ENCODE measurements at regions not wholly inside any gene's neighbourhood (a gene's known extent, or its start where the extent isn't known, plus 50 kb on each side); places are given as distances from the start of the nearest gene placed in this dataset.

DNA sequence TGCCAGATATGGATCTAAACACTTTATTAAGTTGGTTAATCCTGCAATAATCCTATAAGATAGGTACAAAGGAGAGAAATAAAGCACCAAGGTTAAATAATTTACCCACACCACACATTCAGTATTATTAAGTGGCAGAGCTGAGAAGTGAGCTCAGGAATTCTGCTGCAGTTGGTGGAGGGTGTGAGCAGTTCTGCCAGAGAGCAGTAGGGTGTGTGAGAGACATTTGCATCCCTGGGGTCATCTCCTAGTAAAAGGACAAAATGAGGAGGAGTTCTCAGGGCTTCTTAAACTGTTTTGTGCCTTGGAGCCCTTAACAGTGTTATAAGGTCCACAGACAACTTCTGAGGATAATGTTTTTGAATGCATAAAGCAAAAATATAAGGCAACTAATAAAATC lies 484.5 kb downstream of the TAFA4 start:
- Mint-ChIP-seq H3K4me3 (no peak overlapping the region), H3K27ac (no peak overlapping the region), H3K27me3 (ENCODE audit: low read depth) (no peaks in the 10 kb centered on the region), H3K4me1 (ENCODE audit: low read depth) (no peaks in the 10 kb centered on the region), H3K9me3 (no peaks in the 10 kb centered on the region), H3K36me3 (ENCODE audit: low read depth) (peaks cover 3% of the 10 kb centered on the region)
- CTCF ChIA-PET: no interaction called here
- no peak for DNase-seq
- intact Hi-C loops (cut with micrococcal nuclease): no loop called here

DNA sequence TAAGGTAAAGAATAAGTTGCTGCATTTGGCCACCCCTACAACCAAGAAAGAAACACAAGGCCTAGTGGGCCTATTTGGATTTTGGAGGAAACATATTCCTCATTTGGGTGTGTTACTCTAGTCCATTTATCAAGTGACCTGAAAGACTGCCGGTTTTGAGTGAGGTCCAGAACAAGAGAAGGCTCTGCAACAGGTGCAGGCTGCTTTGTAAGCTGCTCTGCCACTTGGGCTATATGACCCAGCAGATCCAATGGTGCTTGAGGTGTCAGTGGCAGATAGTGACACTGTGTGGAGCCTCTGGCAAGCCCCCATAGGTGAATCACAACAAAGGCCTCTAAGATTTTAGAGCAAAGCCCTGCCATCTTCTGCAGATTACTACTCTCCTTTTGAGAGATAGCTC lies 491.3 kb downstream of the TAFA4 start:
- Mint-ChIP-seq H3K9me3 (peaks cover 2% of the 10 kb centered on the region), H3K4me1 (ENCODE audit: low read depth) (no peaks in the 10 kb centered on the region), H3K36me3 (ENCODE audit: low read depth) (no peaks in the 10 kb centered on the region), H3K4me3 (no peak overlapping the region), H3K27ac (no peak overlapping the region), H3K27me3 (ENCODE audit: low read depth) (no peaks in the 10 kb centered on the region)
- DNase-seq: no peak
- intact Hi-C loops (cut with micrococcal nuclease): no loop called here
- CTCF ChIA-PET: no interaction called here

DNA sequence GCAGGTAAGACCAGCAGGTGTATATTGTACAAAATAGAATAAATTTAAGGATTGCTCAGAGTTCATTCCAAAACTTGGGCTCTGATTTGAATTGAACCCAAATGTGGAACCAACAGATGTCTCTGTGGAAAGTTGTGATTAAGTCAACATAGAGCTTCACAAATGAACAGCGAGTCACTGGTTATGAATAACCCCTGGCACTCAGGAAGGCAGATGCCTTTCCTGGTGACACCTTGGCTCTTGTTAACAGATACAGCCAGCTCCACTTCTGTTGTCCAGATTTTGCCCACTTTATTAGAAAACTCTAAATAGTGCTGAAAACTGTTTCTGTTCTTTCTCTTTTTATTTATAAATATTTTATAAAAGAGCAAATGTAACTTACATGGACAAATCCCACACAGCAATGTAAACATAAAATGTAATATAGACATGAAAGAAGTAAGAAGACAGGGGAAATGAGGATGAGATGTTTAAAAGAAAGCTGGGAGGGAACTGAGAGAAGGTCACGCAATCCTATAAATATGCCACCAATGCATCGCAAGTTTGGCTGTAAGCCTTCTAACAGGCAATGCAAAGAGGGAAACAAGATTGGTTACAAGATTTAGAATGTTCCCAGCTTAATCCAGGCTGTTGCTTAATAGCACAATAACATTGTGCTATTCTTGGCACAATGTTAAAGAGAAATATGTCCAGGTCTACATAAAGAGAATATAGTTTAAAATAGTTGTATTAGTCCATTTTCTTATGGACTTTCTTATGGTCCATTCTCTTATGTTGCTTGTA lies 495.5 kb downstream of the TAFA4 start:
- Mint-ChIP-seq H3K4me3 (no peak overlapping the region), H3K27ac (no peak overlapping the region), H3K4me1 (ENCODE audit: low read depth) (no peaks in the 10 kb centered on the region), H3K9me3 (peaks cover 2% of the 10 kb centered on the region), H3K36me3 (ENCODE audit: low read depth) (no peaks in the 10 kb centered on the region), H3K27me3 (ENCODE audit: low read depth) (no peaks in the 10 kb centered on the region)
- DNase-seq: no peak
- CTCF ChIA-PET: interaction anchor here (0.7 kb wide), 1 partner anchor 87 kb away, joined by 3 read pairs; no protein-coding TSS in a partner anchor
- intact Hi-C loops (cut with micrococcal nuclease): no loop called here

DNA sequence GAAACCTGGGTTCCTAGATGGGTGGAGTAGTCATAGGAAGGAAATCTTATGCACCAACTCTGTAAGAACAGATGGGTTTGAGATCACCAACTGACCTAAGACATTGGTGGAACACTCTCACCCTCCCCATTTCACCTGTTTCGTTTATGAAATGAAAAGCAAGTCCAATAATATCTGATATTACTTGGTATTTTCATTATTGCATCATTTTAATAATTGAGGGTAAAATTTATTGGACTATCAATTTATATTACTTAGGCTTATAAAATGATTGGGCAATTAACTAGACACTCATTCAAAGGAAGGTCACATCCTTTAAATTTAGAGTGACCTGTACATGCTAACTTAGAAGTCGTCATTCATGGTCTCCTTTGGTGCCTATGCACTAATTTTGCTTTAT lies 503.9 kb downstream of the TAFA4 start:
- intact Hi-C loops (cut with micrococcal nuclease): no loop called here
- CTCF ChIA-PET: no interaction called here
- no peak overlapping the region for H3K4me3 Mint-ChIP-seq
- no peaks in the 10 kb centered on the region for H3K9me3 Mint-ChIP-seq
- no peak for DNase-seq
- H3K4me1 Mint-ChIP-seq (ENCODE audit: low read depth): no peaks in the 10 kb centered on the region
- H3K27ac Mint-ChIP-seq: no peak overlapping the region
- H3K36me3 Mint-ChIP-seq (ENCODE audit: low read depth): no peaks in the 10 kb centered on the region
- H3K27me3 Mint-ChIP-seq (ENCODE audit: low read depth): no peaks in the 10 kb centered on the region

DNA sequence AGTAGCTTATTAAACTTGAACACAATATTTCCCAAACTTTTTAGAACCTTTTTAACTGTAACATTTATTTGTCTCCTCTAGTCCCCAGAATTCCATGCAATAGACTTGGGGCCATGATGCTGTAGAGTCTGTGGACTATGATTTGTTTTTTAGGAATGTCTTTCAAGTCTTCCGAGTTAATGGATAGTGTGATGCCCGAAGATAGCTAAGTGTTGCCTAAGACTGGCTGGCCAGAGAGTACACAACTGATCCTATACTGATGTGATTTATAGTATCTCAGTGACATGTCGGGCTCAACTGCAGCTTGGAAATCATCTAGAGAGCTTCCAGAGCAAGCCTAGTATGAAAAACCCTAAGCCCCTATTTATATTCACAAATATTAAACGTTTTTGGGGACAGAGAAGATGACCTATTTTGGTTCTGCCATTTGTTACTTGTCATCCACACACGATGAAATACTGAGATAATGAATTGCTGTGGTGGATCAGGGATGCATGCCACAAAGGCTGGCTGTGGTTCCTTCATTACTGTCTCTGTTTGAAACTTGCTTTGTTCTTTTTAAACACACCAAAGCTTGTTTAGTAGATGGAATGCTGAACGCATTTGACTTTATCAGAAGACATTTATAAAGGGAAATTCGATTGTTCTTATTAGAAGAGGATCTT lies 507.4 kb downstream of the TAFA4 start:
- intact Hi-C loops (cut with micrococcal nuclease): no loop called here

DNA sequence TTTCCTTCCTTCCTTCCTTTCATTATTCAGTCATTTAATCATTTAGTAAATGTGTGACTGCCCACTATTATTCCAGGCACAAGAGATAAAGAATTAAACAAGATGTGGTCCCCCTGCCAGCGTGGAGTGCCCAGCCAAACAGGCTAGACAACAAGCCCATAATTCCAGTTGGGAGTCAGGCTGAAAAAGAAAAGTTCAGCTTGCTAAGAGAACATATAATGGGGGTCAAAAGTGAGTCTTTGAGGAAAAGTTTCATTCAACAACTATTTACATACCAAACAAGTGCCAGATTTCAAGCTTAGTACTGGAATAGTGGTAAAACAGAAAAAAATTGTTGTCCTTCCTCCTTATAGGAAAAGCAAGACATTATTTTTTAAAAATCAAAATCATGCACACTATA lies 523.7 kb downstream of the TAFA4 start:
- no peaks in the 10 kb centered on the region for H3K4me1 Mint-ChIP-seq (ENCODE audit: low read depth)
- no peak overlapping the region for H3K4me3 Mint-ChIP-seq
- H3K27ac Mint-ChIP-seq: no peak overlapping the region
- CTCF ChIA-PET: no interaction called here
- intact Hi-C loops (cut with micrococcal nuclease): no loop called here
- no peaks in the 10 kb centered on the region for H3K9me3 Mint-ChIP-seq
- no peaks in the 10 kb centered on the region for H3K36me3 Mint-ChIP-seq (ENCODE audit: low read depth)
- H3K27me3 Mint-ChIP-seq (ENCODE audit: low read depth): no peaks in the 10 kb centered on the region
- no peak for DNase-seq

More for the DNA sequence above, 507.4 kb downstream of the TAFA4 start:
- CTCF ChIA-PET: interaction anchor here (0.7 kb wide), 1 partner anchor 11 kb away, joined by 3 read pairs; no protein-coding TSS in a partner anchor
- no peak overlapping the region for H3K4me3 Mint-ChIP-seq
- H3K9me3 Mint-ChIP-seq: no peaks in the 10 kb centered on the region
- H3K36me3 Mint-ChIP-seq (ENCODE audit: low read depth): no peaks in the 10 kb centered on the region
- H3K4me1 Mint-ChIP-seq (ENCODE audit: low read depth): no peaks in the 10 kb centered on the region
- no peak overlapping the region for H3K27ac Mint-ChIP-seq
- no peaks in the 10 kb centered on the region for H3K27me3 Mint-ChIP-seq (ENCODE audit: low read depth)
- no peak for DNase-seq

DNA sequence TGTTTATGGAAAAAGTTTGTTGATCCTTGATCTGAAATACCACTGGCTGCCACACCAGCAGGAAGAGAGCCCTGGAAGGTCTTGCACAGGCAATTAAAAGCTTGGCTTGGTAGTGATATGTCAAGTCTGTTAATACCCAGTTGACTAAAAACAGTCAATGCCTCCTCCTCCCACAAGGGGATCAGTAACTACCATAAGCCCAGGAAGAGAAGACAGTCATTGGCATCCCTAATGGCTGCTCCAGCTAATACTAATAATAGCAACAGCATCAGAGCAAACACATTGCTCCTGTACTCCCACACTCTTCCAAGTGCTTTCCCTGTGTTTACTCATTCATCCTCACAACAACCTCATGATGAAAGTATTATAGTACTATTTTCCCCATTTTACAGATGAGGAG lies 528.6 kb downstream of the TAFA4 start:
- CTCF ChIA-PET: no interaction called here
- Mint-ChIP-seq H3K27me3 (ENCODE audit: low read depth) (no peaks in the 10 kb centered on the region), H3K36me3 (ENCODE audit: low read depth) (no peaks in the 10 kb centered on the region), H3K9me3 (no peaks in the 10 kb centered on the region), H3K27ac (no peak overlapping the region), H3K4me1 (ENCODE audit: low read depth) (no peaks in the 10 kb centered on the region), H3K4me3 (no peak overlapping the region)
- intact Hi-C loops (cut with micrococcal nuclease): no loop called here
- no peak for DNase-seq

DNA sequence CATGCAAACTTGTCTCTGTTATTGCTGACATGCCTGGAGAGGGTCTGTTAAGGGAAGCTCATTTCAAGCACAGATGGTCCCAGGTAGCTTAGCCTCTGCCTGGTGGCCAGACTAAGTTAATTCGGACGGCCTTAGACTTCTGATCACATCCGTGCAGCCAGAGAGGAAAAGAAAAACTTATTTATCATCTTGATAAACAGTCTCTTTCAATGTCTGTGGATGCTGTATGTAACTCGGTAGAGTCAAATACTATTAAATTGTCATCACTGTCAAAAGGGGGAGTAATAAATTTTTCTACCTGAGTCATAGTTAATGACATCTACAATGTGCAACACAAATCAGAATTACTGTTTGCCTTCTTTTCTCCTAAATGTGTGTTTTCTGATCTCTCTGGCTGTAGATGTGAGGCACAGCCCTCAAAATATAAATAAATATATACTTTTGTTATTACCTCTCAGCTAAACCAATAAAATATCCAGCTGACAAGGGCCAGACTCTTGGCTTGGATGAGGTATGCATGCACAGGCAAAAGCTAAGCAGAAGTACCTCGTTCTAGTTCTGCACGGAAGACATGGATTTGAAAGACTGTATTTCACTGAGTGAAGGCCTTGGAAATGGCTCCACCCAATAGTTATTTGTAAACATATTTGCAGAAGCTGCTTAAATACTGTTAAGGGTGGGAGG lies 530.0 kb downstream of the TAFA4 start:
- Mint-ChIP-seq H3K9me3 (peaks cover under 1% of the 10 kb centered on the region), H3K4me3 (no peak overlapping the region), H3K27me3 (ENCODE audit: low read depth) (no peaks in the 10 kb centered on the region), H3K4me1 (ENCODE audit: low read depth) (no peaks in the 10 kb centered on the region), H3K27ac (no peak overlapping the region), H3K36me3 (ENCODE audit: low read depth) (no peaks in the 10 kb centered on the region)
- intact Hi-C loops (cut with micrococcal nuclease): no loop called here
- CTCF ChIA-PET: interaction anchor here (0.5 to 0.8 kb wide), 2 partner anchors 13 to 18 kb away, joined by 3 read pairs; no protein-coding TSS in a partner anchor
- no peak for DNase-seq

DNA sequence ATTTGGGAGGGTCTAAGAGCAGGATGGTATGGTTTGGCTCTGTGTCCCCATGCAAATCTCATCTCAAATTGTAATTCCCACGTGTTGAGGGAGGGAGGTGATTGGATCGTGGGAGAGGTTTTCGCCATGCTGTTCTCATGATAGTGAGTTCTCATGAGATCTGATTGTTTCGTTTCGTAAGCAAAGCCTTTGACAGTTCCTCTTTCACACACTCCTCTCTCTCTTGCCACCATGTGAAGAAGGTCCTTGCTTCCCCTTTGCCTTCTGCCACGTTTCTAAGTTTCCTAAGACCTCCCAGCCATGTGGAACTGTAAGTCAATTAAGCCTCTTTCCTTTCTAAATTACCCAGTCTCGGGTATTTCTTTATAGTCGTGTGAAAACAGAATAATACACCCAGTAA lies 553.7 kb downstream of the TAFA4 start:
- Mint-ChIP-seq H3K27ac (no peak overlapping the region), H3K27me3 (ENCODE audit: low read depth) (no peaks in the 10 kb centered on the region), H3K4me3 (no peak overlapping the region), H3K4me1 (ENCODE audit: low read depth) (peaks cover 3% of the 10 kb centered on the region), H3K9me3 (peaks cover 24% of the 10 kb centered on the region), H3K36me3 (ENCODE audit: low read depth) (peaks cover 22% of the 10 kb centered on the region)
- intact Hi-C loops (cut with micrococcal nuclease): no loop called here
- DNase-seq: no peak
- CTCF ChIA-PET: no interaction called here

DNA sequence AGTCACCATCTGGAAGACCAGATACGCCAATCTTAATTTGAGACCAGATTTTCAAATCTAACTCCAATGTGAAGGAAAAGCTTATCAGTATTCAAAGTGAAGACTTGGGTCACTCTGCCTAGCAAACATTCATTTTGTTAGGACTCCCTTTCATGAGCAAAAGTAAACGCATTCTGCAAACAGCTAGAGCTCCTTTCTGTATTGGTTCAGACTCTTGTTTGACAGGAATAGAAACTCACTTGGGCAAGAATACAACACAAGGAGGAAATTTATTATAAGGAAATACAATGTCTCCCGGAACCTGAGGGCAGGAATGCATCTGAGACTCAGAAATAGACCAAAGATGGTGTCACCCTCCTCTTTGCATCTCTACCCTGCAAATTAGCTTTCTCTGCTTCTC lies 558.6 kb downstream of the TAFA4 start:
- CTCF ChIA-PET: no interaction called here
- Mint-ChIP-seq H3K36me3 (ENCODE audit: low read depth) (peaks cover 6% of the 10 kb centered on the region), H3K4me3 (no peak overlapping the region), H3K4me1 (ENCODE audit: low read depth) (no peaks in the 10 kb centered on the region), H3K27me3 (ENCODE audit: low read depth) (no peaks in the 10 kb centered on the region), H3K27ac (no peak overlapping the region), H3K9me3 (peaks cover 15% of the 10 kb centered on the region)
- intact Hi-C loops (cut with micrococcal nuclease): no loop called here
- DNase-seq: no peak

DNA sequence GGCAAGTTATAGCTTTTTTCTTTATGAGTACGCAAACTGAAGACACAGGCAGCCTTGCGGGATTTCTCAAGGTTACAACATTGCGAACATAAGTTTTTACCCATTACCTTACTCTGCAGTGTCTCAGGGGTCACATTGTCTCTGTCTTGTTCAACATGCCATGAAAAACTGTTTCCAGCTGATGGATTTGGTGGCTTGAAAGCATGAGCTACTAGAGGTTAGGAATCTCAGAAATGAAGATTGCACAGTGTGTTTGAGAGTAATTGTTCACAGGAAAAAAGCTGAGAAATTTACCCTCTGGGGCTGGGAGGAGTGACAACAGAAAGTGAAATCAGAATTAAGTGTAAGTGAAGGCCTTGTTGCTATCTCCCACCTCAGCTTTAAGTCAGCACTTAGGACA lies 568.6 kb downstream of the TAFA4 start:
- Mint-ChIP-seq H3K4me1 (ENCODE audit: low read depth) (no peaks in the 10 kb centered on the region), H3K27me3 (ENCODE audit: low read depth) (no peaks in the 10 kb centered on the region), H3K36me3 (ENCODE audit: low read depth) (no peaks in the 10 kb centered on the region), H3K9me3 (no peaks in the 10 kb centered on the region), H3K4me3 (no peak overlapping the region), H3K27ac (no peak overlapping the region)
- no peak for DNase-seq
- CTCF ChIA-PET: no interaction called here
- intact Hi-C loops (cut with micrococcal nuclease): no loop called here

DNA sequence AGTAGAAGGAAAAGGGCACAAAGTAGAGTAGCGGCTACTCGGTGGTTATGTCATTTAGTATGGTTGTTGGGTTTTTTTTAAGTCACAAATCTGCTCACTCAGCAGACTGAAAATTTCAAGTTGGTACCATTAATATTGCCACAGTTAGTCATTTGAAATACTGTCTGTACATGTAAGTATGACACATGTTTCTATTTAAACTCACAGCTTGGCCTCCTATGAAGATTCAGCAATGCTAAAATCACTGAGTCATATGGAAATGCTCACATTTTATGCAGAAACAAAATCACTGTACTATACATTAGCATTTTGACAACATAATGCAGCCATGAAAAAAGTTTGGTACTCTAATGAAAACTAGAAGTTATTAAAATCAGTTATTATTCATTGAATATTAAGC lies 571.9 kb downstream of the TAFA4 start:
- CTCF ChIA-PET: interaction anchor here (1.3 kb wide), 1 partner anchor 9 kb away, joined by 3 read pairs; no protein-coding TSS in a partner anchor
- Mint-ChIP-seq H3K36me3 (ENCODE audit: low read depth) (no peaks in the 10 kb centered on the region), H3K4me1 (ENCODE audit: low read depth) (no peaks in the 10 kb centered on the region), H3K27me3 (ENCODE audit: low read depth) (no peaks in the 10 kb centered on the region), H3K27ac (no peak overlapping the region), H3K9me3 (no peaks in the 10 kb centered on the region), H3K4me3 (no peak overlapping the region)
- intact Hi-C loops (cut with micrococcal nuclease): no loop called here
- no peak for DNase-seq

Measured in activated naive CD4-positive, alpha-beta T cell treated with anti-CD3 and anti-CD28 coated beads for 36 hours (primary cell).